GM11168 (cell line): ENCODE measurements at regions not wholly inside any gene's neighbourhood (a gene's known extent, or its start where the extent isn't known, plus 50 kb on each side); places are given as distances from the start of the nearest gene placed in this dataset.
"Not testable (repeated sequence)": the region's sequence is repeated elsewhere in the genome, so short reads cannot be mapped to it uniquely, and the experiment has no call there.

ENCODE experiments used
- in situ Hi-C: fragments of 300-500 bp; cut with MboI; formaldehyde crosslinking; loops from one replicate; pipeline ENCODE4 v1.12.0; 2022; ENCODE audit warnings: low sequenced_read_pairs; ENCODE audit not compliant: unreplicated experiment

- in situ Hi-C loops: no loop called here
These were observed 156.4 kb upstream of the KYNU start for GRCh38 chr2:142721015-142721414.

GRCh38 chr2:142718576-142719155 lies 158.8 kb upstream of the KYNU start:
- in situ Hi-C loops: no loop called here

GRCh38 chr2:142716463-142717242 lies 160.8 kb upstream of the KYNU start:
- in situ Hi-C loops: no loop called here

- in situ Hi-C loops: no loop called here
These were observed 162.9 kb upstream of the KYNU start for GRCh38 chr2:142714600-142714999.

GRCh38 chr2:142710336-142710735 lies 167.1 kb upstream of the KYNU start:
- in situ Hi-C loops: no loop called here

GRCh38 chr2:142707318-142707717 lies 170.1 kb upstream of the KYNU start:
- in situ Hi-C loops: no loop called here

- in situ Hi-C loops: not testable (repeated sequence)
These were observed 175.1 kb upstream of the KYNU start for GRCh38 chr2:142702397-142702796.

- in situ Hi-C loops: loop anchor here (25.0 kb wide), 1 partner anchor 292 kb away; no protein-coding TSS in a partner anchor
These were observed 181.9 kb upstream of the KYNU start for GRCh38 chr2:142695350-142696257.

GRCh38 chr2:142694282-142694681 lies 183.2 kb upstream of the KYNU start:
- in situ Hi-C loops: loop anchor here (25.0 kb wide), 1 partner anchor 293 kb away; no protein-coding TSS in a partner anchor

- in situ Hi-C loops: loop anchor here (25.0 kb wide), 1 partner anchor 294 kb away; no protein-coding TSS in a partner anchor
These were observed 184.1 kb upstream of the KYNU start for GRCh38 chr2:142693171-142693950.

- in situ Hi-C loops: loop anchor here (25.0 kb wide), 1 partner anchor 298 kb away; no protein-coding TSS in a partner anchor
These were observed 188.4 kb upstream of the KYNU start for GRCh38 chr2:142688856-142689605.

GRCh38 chr2:142687509-142687908 lies 190.0 kb upstream of the KYNU start:
- in situ Hi-C loops: loop anchor here (25.0 kb wide), 1 partner anchor 300 kb away; no protein-coding TSS in a partner anchor

- in situ Hi-C loops: loop anchor here (25.0 kb wide), 1 partner anchor 300 kb away; no protein-coding TSS in a partner anchor
These were observed 190.4 kb upstream of the KYNU start for GRCh38 chr2:142687075-142687474.

- in situ Hi-C loops: loop anchor here (25.0 kb wide), 1 partner anchor 303 kb away; no protein-coding TSS in a partner anchor
These were observed 192.8 kb upstream of the KYNU start for GRCh38 chr2:142684667-142685066.

- in situ Hi-C loops: loop anchor here (25.0 kb wide), 1 partner anchor 305 kb away; no protein-coding TSS in a partner anchor
These were observed 194.9 kb upstream of the KYNU start for GRCh38 chr2:142682528-142682927.

GRCh38 chr2:142681952-142682351 lies 195.5 kb upstream of the KYNU start:
- in situ Hi-C loops: loop anchor here (25.0 kb wide), 1 partner anchor 305 kb away; no protein-coding TSS in a partner anchor

- in situ Hi-C loops: loop anchor here (25.0 kb wide), 1 partner anchor 309 kb away; no protein-coding TSS in a partner anchor
These were observed 199.3 kb upstream of the KYNU start for GRCh38 chr2:142678164-142678563.

- in situ Hi-C loops: loop anchor here (25.0 kb wide), 1 partner anchor 312 kb away; no protein-coding TSS in a partner anchor
These were observed 202.1 kb upstream of the KYNU start for GRCh38 chr2:142675398-142675797.

GRCh38 chr2:142673836-142674235 lies 203.6 kb upstream of the KYNU start:
- in situ Hi-C loops: no loop called here
